GM12864 (cell line): ENCODE measurements at regions not wholly inside any gene's neighbourhood (a gene's known extent, or its start where the extent isn't known, plus 50 kb on each side); places are given as distances from the start of the nearest gene placed in this dataset.

Experiments
- DNase-seq: peaks from one replicate; pipeline ENCODE4 v3.0.0-alpha.2; 2011; ENCODE audit warnings: low read depth
- H3K4me3 ChIP-seq: 2 replicates; pipeline ENCODE4 v1.5.1; 2011; ENCODE audit warnings: mild to moderate bottlenecking, low read depth, low read length, control low read depth
- CTCF ChIP-seq: IDR thresholded peaks from 2 replicates; pipeline ENCODE4 v1.5.1; 2011; ENCODE audit warnings: low read depth, mild to moderate bottlenecking, moderate library complexity, low read length, control low read depth, inconsistent platforms; ENCODE audit errors: missing control alignments

GRCh38 chr2:189375842-189376241, 65.4 kb upstream of the WDR75 start:
- TF ChIP-seq CTCF = no peak
- no peak for DNase-seq
- no peak overlapping the region for H3K4me3 ChIP-seq

GRCh38 chr2:189379287-189379630, 62.0 kb upstream of the WDR75 start:
- no peak for TF ChIP-seq CTCF
- DNase-seq = no peak
- H3K4me3 ChIP-seq = no peak overlapping the region

- no peak for TF ChIP-seq CTCF
- H3K4me3 ChIP-seq = no peak overlapping the region
- no peak for DNase-seq
Observed at GRCh38 chr2:189379731-189380261, 61.5 kb upstream of the WDR75 start.

GRCh38 chr2:189382668-189383067, 58.6 kb upstream of the WDR75 start:
- TF ChIP-seq CTCF = no peak
- no peak overlapping the region for H3K4me3 ChIP-seq
- no peak for DNase-seq

GRCh38 chr2:189386741-189387140, 54.5 kb upstream of the WDR75 start:
- no peak for TF ChIP-seq CTCF
- DNase-seq = no peak
- H3K4me3 ChIP-seq = no peak overlapping the region

- no peak for TF ChIP-seq CTCF
- no peak for DNase-seq
- H3K4me3 ChIP-seq = no peak overlapping the region
Observed at GRCh38 chr2:189391201-189391600, 50.1 kb upstream of the WDR75 start.
